ENCODE measurements at regions not wholly inside any gene's neighbourhood (a gene's known extent, or its start where the extent isn't known, plus 50 kb on each side); places are given as distances from the start of the nearest gene placed in this dataset.

DNA sequence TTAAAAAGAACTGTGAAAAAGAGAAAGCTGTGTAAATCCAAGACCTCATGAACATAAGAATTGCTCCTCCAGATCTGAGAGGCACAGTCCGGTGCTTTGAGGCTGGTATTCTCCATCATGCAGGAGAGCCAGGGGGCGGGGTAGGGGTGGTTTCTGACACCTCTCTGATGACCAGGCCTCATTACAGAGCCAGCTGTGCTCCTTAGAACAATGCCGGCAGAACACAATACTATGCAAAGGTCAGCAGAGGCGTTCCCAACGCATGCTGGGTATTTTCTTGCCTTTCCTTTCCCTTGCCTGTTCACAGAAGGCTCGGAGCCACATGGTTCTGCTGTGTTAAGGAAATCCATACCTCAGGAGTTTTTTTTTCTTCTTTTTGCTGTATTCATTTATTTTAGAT, 91.2 kb upstream of the SOD3 start:
- TF ChIP-seq, protein P1, sequence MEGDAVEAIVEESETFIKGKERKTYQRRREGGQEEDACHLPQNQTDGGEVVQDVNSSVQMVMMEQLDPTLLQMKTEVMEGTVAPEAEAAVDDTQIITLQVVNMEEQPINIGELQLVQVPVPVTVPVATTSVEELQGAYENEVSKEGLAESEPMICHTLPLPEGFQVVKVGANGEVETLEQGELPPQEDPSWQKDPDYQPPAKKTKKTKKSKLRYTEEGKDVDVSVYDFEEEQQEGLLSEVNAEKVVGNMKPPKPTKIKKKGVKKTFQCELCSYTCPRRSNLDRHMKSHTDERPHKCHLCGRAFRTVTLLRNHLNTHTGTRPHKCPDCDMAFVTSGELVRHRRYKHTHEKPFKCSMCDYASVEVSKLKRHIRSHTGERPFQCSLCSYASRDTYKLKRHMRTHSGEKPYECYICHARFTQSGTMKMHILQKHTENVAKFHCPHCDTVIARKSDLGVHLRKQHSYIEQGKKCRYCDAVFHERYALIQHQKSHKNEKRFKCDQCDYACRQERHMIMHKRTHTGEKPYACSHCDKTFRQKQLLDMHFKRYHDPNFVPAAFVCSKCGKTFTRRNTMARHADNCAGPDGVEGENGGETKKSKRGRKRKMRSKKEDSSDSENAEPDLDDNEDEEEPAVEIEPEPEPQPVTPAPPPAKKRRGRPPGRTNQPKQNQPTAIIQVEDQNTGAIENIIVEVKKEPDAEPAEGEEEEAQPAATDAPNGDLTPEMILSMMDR (IDR thresholded peaks at IDR 0.05): no peak
- TF ChIP-seq POLR2A (IDR thresholded peaks at IDR 0.05): no peak

Measured in Peyer's patch (tissue), 4 donors.